ENCODE measurements at regions not wholly inside any gene's neighbourhood (a gene's known extent, or its start where the extent isn't known, plus 50 kb on each side); places are given as distances from the start of the nearest gene placed in this dataset.

GRCh38 chr7:156230576-156230975 lies 410.0 kb upstream of the RNF32 start:
- H3K27ac Mint-ChIP-seq (ENCODE audit: low read depth, unreplicated experiment), result no peak overlapping the region
- no TSS peak for BruUV-seq (replicated peaks)
- intact Hi-C loops (cut with micrococcal nuclease), result no loop called here
- H3K9me3 Mint-ChIP-seq (ENCODE audit: unreplicated experiment), result no peaks in the 10 kb centered on the region
- DNase-seq (ENCODE audit: unreplicated experiment), result no peak
- ChIA-PET CTCF (no interaction called here), POLR2A (no interaction called here)
- H3K27me3 Mint-ChIP-seq (ENCODE audit: insufficient read depth, unreplicated experiment), result peaks cover 4% of the 10 kb centered on the region
- no peak for TF ChIP-seq CTCF (IDR thresholded peaks at IDR 0.05; ENCODE audit: unreplicated experiment)
- no peaks in the 10 kb centered on the region for H3K36me3 Mint-ChIP-seq (ENCODE audit: insufficient read depth, unreplicated experiment)
- H3K4me3 Mint-ChIP-seq (ENCODE audit: unreplicated experiment), result no peak overlapping the region
- H3K4me1 Mint-ChIP-seq (ENCODE audit: insufficient read depth, unreplicated experiment), result no peaks in the 10 kb centered on the region

- Mint-ChIP-seq H3K36me3 (ENCODE audit: insufficient read depth, unreplicated experiment) (no peaks in the 10 kb centered on the region), H3K4me3 (ENCODE audit: unreplicated experiment) (no peak overlapping the region), H3K9me3 (ENCODE audit: unreplicated experiment) (no peaks in the 10 kb centered on the region), H3K27ac (ENCODE audit: low read depth, unreplicated experiment) (no peak overlapping the region), H3K27me3 (ENCODE audit: insufficient read depth, unreplicated experiment) (peaks cover 27% of the 10 kb centered on the region), H3K4me1 (ENCODE audit: insufficient read depth, unreplicated experiment) (no peaks in the 10 kb centered on the region)
- BruUV-seq (replicated peaks), result no TSS peak
- intact Hi-C loops (cut with micrococcal nuclease), result no loop called here
- POLR2A ChIA-PET, result no interaction called here
- CTCF ChIA-PET, result no interaction called here
- no peak for TF ChIP-seq CTCF (IDR thresholded peaks at IDR 0.05; ENCODE audit: unreplicated experiment)
- no peak for DNase-seq (ENCODE audit: unreplicated experiment)
These were observed 412.6 kb upstream of the SHH start for GRCh38 chr7:156224833-156225225.

GRCh38 chr7:156223935-156224832 lies 411.9 kb upstream of the SHH start:
- no peak for DNase-seq (ENCODE audit: unreplicated experiment)
- Mint-ChIP-seq H3K27ac (ENCODE audit: low read depth, unreplicated experiment) (no peak overlapping the region), H3K4me3 (ENCODE audit: unreplicated experiment) (no peak overlapping the region), H3K4me1 (ENCODE audit: insufficient read depth, unreplicated experiment) (no peaks in the 10 kb centered on the region), H3K27me3 (ENCODE audit: insufficient read depth, unreplicated experiment) (peaks cover 33% of the 10 kb centered on the region), H3K36me3 (ENCODE audit: insufficient read depth, unreplicated experiment) (no peaks in the 10 kb centered on the region), H3K9me3 (ENCODE audit: unreplicated experiment) (no peaks in the 10 kb centered on the region)
- no peak for TF ChIP-seq CTCF (IDR thresholded peaks at IDR 0.05; ENCODE audit: unreplicated experiment)
- BruUV-seq (replicated peaks), result no TSS peak
- intact Hi-C loops (cut with micrococcal nuclease), result no loop called here
- ChIA-PET CTCF (no interaction called here), POLR2A (no interaction called here)

GRCh38 chr7:156222611-156223010 lies 410.3 kb upstream of the SHH start:
- H3K27ac Mint-ChIP-seq (ENCODE audit: low read depth, unreplicated experiment), result no peak overlapping the region
- ChIA-PET POLR2A (interaction anchor here (0.7 kb wide), 1 partner anchor 54 kb away, joined by 3 read pairs; no protein-coding TSS in a partner anchor), CTCF (no interaction called here)
- peaks cover 49% of the 10 kb centered on the region for H3K27me3 Mint-ChIP-seq (ENCODE audit: insufficient read depth, unreplicated experiment)
- TF ChIP-seq CTCF (IDR thresholded peaks at IDR 0.05; ENCODE audit: unreplicated experiment), result no peak
- no peaks in the 10 kb centered on the region for H3K4me1 Mint-ChIP-seq (ENCODE audit: insufficient read depth, unreplicated experiment)
- intact Hi-C loops (cut with micrococcal nuclease), result no loop called here
- H3K4me3 Mint-ChIP-seq (ENCODE audit: unreplicated experiment), result no peak overlapping the region
- no TSS peak for BruUV-seq (replicated peaks)
- H3K9me3 Mint-ChIP-seq (ENCODE audit: unreplicated experiment), result no peaks in the 10 kb centered on the region
- no peaks in the 10 kb centered on the region for H3K36me3 Mint-ChIP-seq (ENCODE audit: insufficient read depth, unreplicated experiment)
- no peak for DNase-seq (ENCODE audit: unreplicated experiment)

Measured in MCF 10A (cell line).